GM19025 (cell line): ENCODE measurements at regions not wholly inside any gene's neighbourhood (a gene's known extent, or its start where the extent isn't known, plus 50 kb on each side); places are given as distances from the start of the nearest gene placed in this dataset.
"Not testable (repeated sequence)": the region's sequence is repeated elsewhere in the genome, so short reads cannot be mapped to it uniquely, and the experiment has no call there.

Experiments used
- ATAC-seq: cut with Tn5 transposase; IDR thresholded peaks from one replicate; pipeline ENCODE4 v1.9.1; 2021; ENCODE audit warnings: mild to moderate bottlenecking, low read depth, moderate library complexity; ENCODE audit not compliant: unreplicated experiment

DNA sequence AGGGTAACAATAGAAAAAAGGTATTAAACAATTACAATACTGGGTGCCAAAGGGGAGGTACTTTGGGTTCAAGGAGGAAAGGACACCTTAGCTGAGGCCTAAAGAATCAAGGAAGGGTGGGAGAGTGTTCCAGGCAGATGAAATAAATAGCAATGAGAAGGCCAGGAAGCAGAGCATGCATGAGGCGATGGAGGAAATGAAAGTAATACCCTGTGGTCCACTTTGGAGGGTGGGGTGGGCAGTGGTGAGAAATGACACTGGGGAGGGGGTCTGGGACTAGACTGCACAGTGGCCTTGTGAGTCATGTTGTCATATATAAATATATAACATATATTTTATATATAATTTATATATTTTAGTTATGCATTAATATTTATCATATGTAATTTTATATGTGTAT lies 55.9 kb downstream of the BHLHE40 start:
- no peak for ATAC-seq

DNA sequence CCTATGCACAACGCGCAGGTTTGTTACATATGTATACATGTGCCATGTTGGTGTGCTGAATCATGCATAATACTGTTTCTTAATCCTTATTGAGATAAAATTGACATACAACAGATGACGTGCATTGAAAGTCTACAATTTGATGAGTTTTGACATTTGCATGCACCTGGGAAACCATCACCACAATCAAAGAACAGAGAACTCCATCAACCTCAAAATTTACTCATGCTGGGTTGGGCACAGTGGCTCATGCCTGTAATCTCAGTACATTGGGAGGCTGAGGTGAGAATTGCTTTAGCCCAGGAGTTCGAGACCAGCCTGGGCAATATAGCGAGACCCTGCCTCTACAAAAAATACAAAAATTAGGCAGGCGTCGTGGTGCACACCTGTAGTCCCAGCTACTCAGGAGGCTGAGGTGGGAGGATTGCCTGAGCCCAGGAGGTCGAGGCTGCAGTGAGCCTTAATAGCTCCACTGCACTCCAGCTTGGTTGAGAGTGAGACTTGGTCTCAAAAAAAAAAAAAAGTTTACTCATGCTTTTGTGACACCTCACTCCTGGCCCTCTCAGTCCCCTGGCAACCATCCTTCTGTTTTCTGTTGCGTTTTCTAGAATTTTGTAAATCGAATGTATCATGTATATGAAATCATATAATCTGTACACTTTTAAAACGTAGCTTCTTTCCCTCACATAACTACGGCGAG lies 56.6 kb downstream of the BHLHE40 start:
- ATAC-seq, result no peak

DNA sequence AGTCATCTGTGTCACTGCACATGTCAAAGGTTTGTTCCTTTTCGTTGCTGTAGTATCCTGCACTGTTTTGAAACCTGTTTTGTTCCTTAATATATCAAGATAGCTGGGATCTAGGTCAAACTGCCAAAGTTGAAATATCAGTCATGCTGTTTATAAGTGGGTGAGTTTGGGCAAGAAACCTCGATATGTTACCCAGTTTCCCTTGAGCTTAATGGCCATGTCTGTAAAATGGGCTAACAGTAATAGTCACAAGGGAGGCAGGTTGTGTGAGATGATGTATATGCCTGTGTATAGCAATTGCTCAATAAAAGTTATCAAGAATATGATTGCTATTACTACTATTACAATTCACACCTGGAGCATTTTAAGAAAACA lies 57.1 kb downstream of the BHLHE40 start:
- ATAC-seq, result no peak

DNA sequence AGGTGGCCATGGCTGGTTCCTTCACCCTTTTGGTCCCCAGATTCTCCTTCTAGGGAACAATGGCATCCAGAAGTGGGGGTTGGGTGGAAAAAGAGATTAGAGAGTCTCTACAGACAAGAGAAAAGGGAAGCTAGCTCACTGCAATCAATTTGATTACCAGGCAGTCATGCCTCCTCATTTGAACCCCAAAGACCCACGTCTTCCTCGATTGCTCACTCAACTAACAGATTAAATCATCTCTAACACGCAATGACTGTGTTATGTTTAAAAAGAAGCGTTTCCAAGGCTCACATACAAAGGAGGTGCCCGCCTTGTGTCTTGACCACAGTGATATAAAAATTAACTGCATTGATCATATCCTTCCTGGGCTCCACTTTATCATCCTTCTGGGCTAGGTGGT lies 57.6 kb downstream of the BHLHE40 start:
- no peak for ATAC-seq

DNA sequence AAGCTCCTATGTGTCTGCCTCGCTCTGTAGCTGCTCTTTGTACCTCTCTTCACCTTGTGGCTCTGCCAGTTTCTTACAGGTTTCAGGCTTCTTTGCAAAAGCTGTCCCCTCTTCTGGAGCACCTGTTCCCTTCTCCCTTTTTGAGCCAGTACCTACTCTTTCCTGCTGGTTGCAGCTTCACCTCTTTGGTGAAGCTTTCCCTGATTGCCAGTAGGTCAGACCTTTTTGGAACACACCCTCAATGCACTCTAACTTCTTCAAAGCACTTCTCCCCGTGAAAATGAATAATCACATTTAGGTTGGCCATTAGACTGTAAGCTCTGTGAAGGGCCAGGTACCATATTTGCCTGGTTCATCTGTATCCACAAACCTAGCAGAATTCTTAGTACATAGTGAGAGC lies 60.3 kb downstream of the BHLHE40 start:
- ATAC-seq, result no peak

DNA sequence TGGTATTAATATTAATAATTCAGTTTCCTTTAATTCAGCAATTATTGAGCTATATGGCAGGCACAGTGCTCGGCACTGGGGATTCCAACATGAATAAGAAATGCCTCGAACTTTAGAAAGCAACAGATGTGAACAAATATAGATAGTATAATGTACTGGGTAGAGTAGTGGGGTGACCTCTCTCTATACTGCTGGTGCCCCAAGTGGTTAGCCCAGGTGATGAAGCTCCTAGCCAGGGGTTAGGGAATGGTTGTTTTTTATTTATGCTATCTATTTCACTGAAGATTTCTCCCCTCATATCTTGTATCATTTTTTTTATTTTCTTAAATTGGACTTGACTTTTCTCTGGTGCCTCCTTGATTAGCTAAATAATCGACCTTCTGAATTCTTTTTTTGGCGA lies 62.1 kb downstream of the BHLHE40 start:
- no peak for ATAC-seq

DNA sequence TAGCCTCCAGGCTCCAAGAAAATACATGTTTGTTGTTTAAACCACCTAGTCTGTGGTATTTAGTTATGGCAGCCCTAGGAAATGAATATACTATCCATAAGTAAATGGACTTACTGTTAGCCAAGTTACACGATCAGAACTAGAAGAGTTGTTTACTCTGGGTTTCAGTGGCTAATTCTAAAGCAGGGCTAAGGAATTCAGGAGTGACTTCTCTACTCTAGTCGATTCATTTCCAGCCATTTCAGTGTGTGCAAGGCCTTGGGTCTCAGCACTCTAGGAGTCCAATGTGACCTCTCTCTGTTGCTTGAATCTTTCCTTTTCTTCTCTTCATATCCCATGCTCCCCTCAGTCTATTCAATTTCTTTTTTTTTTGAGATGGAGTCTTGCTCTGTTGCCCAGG lies 66.7 kb downstream of the BHLHE40 start:
- ATAC-seq, result no peak

DNA sequence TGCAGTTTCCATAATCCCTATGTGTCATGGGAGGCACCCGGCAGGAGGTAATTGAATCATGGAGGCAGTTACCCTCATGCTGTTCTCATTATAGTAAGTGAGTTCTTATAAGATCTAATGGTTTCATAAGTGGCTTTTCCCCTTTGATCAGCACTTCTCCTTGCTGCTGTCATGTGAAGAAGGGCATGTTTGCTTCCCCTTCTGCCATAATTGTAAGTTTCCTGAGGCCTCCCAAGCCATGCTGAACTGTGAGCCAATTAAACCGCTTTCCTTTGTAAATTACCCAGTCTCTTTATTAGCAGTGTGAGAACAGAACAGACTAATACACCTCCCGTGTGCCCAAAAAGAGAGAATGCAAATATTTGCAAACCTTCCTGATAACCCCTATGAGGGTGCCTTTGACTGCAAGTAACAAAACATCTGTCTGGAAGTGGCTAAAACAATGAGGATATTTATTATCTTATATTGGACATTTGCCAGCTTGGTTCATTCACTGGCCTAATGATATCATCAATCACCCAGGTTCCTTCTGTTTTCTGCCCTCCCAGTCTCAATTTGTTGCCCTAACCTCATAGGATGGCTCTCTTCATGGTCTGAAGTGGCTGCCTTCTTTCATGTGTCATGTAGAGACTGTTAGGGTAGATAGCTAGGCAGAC lies 68.7 kb downstream of the BHLHE40 start:
- ATAC-seq, result no peak

DNA sequence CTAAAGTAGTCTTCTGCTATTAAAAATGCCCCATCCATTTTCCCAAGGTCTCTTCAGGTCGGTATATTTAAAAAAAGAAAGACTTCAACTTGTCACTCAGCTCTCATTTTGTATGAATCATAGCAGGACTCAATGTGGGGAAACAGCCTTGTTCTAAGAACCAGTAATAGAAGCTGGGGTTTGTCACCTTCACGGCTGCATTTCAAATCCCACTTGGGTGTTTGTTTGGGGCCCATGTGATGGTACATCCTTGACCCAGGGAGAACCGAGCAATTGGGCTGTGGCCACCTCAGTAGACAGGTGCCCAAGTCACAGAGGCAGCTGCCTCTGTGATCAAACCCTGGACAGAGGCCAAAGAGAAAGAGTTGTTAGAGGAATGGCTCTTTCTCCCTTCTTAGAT lies 70.3 kb upstream of the ARL8B start:
- peak; percentile 55 for ATAC-seq

DNA sequence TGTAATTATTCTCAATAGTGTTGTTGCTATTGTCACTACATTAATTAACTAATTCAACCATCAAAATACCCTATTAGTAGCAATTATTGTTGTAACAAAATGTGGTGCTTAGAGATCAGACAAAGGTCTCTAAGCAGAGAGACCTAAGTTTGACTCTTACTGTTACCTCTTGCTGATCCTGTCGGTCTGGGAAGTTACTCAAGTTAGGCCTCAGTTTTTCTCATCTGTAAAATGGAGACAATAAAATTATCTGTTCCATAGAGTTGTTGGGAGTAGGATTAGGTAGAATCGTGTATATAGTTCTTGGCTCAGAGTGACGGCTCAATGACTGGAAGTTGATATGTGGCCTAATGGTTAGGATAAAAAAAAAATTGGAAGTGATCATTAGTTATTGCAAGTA lies 69.8 kb upstream of the ARL8B start:
- ATAC-seq, result no peak

DNA sequence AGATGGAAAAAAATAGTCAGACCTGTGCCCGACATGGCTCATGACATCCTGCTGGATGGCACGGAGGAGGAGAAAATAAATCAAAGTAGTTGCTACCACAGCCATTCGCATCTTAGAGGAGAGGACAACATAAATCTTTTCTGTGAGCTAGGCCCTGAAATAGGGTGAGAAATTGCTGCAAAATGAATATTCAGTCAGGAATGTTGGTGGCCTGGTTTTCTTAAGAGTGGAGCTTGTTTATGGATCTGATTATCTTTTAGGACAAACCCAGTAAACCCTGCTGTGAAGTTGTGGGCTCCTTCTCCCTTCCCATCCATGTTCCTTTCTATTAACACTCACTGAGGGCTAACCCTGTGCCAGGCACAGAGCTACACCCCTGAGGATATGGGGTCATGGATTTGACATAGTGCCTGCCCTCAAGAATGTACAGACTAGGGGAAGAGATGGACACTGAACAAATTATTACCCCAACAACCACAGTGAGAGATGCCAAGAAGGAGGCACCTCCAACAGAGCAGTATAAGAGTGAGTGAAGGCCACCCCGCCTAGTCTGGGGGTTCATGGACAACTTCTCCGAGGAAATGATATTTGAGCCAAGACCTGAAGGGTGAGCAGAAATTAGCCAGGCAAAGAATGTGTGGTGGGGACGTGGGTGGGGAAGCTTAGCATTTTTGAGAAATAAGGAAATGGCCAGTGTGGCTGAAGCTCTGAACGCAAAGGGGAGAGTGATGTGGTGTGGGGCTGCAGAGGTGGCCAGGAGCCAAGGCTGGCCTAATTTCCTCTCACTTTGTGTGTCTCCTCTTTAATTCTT lies 68.9 kb upstream of the ARL8B start:
- no peak for ATAC-seq

DNA sequence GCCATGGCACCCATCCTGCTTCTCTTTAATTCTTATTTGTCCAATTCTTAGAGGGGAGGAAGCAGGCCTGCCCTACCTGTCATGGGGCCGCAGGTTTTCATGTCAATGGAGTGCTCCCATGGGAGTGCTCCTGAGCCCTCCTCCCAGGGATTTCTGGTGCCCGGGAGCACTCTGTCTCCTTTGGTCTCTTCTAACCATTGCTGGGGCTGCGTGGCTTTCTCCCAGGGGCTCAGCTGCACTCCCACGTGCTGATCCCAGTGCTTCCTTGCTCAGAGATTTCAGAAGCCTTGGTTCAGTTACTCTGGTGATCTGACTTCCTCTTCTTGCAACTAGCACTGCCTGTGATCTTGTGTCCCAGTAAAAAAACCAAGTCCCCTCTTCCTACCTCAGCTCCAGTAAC lies 68.0 kb upstream of the ARL8B start:
- ATAC-seq, result no peak

DNA sequence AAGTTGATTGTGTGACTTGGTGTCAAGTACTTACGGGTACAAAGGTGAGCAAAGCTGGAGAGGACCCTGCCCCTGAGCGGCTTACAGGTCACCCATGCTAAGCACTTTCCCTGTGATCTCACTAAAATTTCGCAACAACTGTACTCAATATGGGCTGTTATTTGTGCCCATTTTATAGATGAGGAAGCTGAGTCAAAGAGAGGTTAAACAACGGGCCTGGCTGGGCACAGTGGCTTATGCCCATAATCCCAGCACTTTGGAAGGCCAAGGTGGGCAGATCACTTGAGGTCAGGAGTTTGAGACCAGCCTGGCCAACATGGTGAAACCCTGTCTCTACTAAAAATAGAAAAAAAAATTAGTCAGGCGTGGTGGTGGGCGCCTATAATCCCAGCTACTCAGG lies 67.5 kb upstream of the ARL8B start:
- ATAC-seq, result not testable (repeated sequence)

DNA sequence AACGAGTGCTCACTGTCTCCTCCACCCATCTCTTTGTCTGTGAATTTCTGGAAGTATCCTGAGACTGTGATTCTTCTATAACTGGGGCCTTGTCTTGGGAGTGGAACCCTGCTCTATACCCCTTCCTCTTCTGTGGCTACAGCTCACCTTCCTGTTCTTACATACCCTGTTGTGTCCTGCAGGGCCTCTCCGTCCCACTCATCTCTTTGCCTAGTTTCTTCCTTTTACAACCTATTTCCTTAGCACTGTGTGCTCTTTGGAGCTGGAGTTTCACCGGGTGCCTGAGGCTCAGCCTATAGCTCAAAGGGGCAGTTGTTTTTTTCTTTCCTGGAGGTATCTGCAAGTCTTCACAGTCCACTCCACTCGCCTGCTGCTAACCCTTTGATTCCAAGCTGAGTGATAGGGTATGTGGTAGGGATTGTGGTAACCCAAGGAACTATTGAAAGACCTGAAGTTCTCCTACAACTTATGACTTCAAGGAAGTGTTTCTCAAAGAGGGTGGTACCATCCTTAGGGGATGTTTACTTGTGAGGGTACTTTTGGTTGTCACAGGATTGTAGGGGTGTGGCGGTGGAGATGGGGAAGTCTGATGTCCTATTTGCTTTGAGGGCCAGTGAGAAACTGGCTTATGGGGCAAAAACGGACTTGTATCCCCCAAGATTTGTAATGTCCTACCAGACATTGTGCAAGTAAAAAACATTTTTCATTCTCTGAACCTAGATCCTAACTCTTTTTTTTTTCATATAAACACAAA lies 66.6 kb upstream of the ARL8B start:
- no peak for ATAC-seq

DNA sequence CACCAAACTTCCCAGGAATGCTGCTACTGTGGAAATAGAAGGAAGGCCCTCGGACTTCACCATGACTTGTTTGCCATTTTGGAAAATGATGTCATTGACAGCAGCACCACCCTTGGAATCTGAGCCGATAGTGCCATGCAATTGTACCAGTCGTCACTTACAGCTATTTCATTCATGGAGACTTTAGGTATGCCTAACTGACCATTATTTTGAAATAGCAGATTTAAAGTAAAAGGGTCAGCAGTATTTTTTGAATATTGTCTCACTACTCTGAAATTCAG lies 66.0 kb upstream of the ARL8B start:
- ATAC-seq, result no peak

DNA sequence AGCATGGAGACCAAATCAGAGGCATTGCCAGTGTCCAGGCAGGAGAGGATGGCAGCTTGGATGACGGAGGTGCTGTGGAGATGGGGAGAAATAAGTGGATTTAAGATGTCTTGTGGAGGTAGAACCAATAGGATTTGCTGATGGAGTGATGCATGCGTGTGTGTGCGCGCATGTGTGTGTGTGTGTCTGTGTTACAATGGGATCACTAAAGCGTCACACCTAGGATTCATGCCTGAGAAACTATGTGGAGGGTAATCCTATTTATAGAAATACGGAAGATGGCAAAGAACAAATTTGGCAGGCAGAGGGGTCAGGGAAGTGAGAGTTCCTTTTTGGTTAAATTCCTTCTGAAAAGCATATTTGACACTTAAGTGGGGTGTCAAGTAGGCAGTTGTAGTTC lies 64.8 kb upstream of the ARL8B start:
- no peak for ATAC-seq

DNA sequence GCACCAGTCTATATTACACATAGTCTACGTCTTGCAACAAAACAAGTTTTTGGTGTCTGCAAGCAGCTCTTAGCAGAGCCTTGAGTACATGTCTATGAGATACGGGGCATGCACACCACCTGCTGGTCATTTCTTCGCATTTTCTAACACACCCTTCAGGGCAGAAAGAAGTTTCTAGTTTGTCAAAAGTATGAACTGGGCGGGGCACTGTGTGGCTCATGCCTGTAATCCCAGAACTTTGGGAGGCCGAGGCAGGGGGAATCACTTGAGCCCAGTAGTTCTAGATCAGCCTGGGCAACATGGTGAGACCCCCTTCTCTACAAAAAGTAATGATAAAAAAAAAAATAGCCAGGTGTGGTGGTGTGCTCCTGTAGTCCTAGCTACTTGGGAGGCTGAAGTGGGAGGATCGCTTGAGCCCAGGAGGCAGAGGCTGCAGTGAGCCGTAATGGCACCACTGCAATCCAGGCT lies 64.2 kb upstream of the ARL8B start:
- ATAC-seq, result peak; percentile 90

DNA sequence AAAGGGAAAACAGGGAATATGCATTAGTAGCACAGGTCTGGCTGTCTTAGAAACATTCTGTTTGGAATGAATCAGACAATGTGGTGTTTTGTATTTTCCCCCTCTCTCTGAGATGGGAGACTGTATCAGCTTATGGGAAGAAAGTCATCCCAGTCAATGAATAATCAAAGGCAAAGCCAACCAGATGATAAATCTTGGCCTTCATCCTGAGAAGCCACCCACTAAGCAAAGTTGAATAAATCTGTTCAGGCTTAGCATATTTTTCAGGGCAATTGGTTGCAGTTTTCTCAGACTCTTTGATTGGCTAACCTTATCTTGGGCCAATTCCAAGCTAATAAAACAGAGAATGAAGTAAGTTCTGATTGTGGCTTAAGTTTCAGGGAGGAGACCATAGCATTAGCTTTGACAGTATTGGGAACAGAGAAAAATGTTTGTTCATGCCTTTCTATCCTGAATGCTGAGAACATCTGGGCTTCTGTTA lies 63.6 kb upstream of the ARL8B start:
- no peak for ATAC-seq

DNA sequence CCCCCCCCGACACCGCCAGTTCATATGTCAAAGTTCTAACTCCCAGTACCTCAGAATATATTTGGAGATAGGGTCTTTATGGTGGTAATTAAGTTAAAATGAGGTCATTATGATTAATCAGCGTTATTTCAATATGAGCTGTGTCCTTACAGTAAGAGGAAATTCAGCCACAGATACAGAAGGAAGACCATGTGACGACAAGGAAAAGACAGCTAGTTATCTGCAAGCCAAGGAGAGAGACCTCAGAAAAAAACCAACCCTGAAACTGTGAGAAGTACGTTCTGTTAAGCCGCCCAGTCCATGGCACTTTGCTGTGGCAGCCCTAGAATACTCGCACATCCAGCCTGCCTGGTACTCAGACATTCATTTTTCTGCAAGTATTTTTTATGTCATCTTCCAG lies 62.3 kb upstream of the ARL8B start:
- ATAC-seq, result no peak

DNA sequence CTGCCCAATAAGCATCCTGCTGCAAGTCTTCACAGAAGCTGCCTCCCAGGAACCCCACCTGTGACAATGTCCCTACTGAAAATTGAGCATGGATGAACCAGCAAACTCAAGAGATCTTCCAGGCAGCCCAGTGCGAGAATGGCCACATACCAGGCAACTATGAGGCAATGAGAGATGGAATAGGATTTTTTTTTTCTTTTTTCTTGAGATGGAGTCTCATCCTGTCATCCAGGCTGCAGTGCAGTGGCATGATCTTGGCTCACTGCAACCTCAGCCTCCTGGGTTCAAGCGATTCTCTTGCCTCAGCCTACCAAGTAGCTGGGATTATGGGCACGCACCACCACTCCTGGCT lies 60.9 kb upstream of the ARL8B start:
- ATAC-seq, result no peak

DNA sequence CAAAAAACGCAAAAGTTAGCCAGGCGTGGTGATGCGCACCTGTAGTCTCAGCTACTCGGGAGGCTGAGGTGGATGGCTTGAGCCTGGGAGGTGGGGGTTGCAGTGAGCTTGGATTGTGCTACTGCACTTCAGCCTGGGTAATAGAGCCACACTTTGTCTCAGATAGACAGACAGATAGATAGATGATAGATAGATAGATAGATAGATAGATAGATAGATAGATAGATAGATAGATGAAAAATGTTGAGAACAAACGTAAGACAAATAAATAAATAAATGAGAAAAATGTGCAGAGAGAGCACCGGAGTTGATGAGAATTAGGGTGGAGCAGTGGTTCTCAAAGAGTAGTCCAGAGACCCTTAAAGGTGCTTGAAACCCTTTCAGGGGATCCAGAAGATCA lies 58.4 kb upstream of the ARL8B start:
- ATAC-seq, result no peak
